Activated T-helper 17 cell treated with anti-CD3 and anti-CD28 coated beads, Interleukin-2, amount 50 U/mL, for 72 hours (primary cell): ENCODE measurements at regions not wholly inside any gene's neighbourhood (a gene's known extent, or its start where the extent isn't known, plus 50 kb on each side); places are given as distances from the start of the nearest gene placed in this dataset.
"Not testable (repeated sequence)": the region's sequence is repeated elsewhere in the genome, so short reads cannot be mapped to it uniquely, and the experiment has no call there.

Experiments
- ATAC-seq: fragments of 150-1000 bp; cut with Tn5 transposase; replicated peaks from 2 replicates; pipeline ENCODE4 v1.10.0; 2021; ENCODE audit warnings: mild to moderate bottlenecking, moderate library complexity
- H3K27ac Mint-ChIP-seq: one replicate; pipeline ENCODE4 v1.8.0; 2022; ENCODE audit warnings: mixed read lengths
- H3K27me3 Mint-ChIP-seq: one replicate; pipeline ENCODE4 v1.8.0; 2022; ENCODE audit warnings: mixed read lengths
- H3K36me3 Mint-ChIP-seq: one replicate; pipeline ENCODE4 v1.8.0; 2022; ENCODE audit warnings: low read depth, mild to moderate bottlenecking, mixed read lengths
- H3K4me1 Mint-ChIP-seq: one replicate; pipeline ENCODE4 v1.8.0; 2022; ENCODE audit warnings: mixed read lengths
- H3K4me3 Mint-ChIP-seq: one replicate; pipeline ENCODE4 v1.8.0; 2022; ENCODE audit warnings: mild to moderate bottlenecking, mixed read lengths
- H3K9me3 Mint-ChIP-seq: one replicate; pipeline ENCODE4 v1.8.0; 2022; ENCODE audit warnings: mixed read lengths

DNA sequence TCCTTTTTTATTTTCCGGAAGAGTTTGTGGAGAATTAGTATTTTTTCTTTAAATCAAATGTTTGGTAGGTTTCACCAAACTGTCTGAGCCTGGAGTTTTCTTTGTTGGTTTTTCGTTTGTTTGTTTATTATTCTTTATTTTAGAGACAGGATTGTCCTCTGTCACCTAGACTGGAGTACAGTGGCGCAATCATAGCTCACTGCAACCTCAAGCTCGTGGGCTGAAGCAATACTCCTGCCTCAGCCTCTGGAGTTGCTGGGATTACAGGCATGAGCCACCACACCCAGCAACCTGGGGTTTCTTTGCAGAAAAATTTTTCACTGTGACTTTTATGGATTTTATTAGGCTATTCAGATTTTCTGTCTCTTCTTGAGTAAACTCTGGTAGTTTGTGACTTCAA is 120.2 kb upstream of the LOC128125822 start:
- no peaks in the 10 kb centered on the region for H3K27me3 Mint-ChIP-seq
- H3K9me3 Mint-ChIP-seq = no peaks in the 10 kb centered on the region
- no peak overlapping the region for H3K27ac Mint-ChIP-seq
- H3K36me3 Mint-ChIP-seq = no peaks in the 10 kb centered on the region
- no peak overlapping the region for H3K4me3 Mint-ChIP-seq
- no peak for ATAC-seq
- H3K4me1 Mint-ChIP-seq = no peaks in the 10 kb centered on the region

DNA sequence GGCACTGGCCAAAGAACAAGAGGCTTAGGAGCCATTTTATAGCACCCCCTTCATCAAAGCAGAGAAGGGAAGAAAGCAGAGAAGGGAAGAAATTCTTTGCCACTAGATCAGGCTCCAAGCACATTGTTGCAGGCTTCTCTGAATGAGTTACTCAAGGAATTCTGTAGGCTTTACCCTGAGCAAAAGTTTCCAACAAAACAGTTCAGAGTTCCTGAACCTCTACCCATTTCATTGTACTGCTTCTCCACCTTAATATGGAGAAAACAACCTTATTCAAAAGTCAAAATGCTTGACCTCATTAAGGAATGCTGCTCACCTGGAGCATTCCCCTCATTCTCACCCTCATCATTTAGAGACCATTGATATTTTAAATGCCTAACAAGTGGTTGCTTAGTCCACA is 115.5 kb upstream of the LOC128125822 start:
- H3K4me1 Mint-ChIP-seq = no peaks in the 10 kb centered on the region
- ATAC-seq = no peak

DNA sequence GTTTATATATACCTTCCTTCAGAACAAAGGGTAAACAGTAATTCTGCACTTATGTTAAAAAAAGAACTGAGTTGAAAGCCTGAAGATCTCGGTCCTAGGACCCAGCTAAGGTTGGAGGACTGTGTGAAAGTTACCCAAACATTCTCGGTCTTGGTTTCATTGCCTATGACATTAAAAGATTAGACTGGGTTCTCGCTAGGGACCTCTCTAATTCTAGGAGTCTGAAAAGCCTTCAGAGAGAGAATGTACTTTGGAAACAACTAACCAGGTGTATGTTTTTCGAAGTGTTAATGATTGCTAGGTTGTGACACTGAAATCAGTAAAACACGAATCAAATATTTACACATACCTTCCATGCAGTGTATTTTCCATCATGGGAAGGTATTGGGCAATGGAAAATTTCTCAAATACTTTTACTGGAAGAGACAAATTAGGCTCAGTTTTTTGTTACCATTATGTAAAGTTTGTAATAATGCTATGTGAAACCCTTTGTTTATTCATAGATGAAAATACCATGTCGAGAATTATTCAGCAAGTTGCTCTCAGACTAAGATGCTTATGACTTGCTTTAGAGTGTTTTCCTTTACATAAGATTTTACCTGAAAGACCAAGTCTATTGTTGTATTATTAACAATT is 113.7 kb upstream of the LOC128125822 start:
- no peak overlapping the region for H3K4me3 Mint-ChIP-seq
- no peak for ATAC-seq
- H3K36me3 Mint-ChIP-seq = no peaks in the 10 kb centered on the region
- no peaks in the 10 kb centered on the region for H3K4me1 Mint-ChIP-seq
- no peak overlapping the region for H3K27ac Mint-ChIP-seq
- no peaks in the 10 kb centered on the region for H3K9me3 Mint-ChIP-seq
- H3K27me3 Mint-ChIP-seq = no peaks in the 10 kb centered on the region

More for the DNA sequence above, 115.5 kb upstream of the LOC128125822 start:
- H3K4me3 Mint-ChIP-seq = no peak overlapping the region
- no peaks in the 10 kb centered on the region for H3K36me3 Mint-ChIP-seq
- H3K27ac Mint-ChIP-seq = no peak overlapping the region
- no peaks in the 10 kb centered on the region for H3K9me3 Mint-ChIP-seq
- H3K27me3 Mint-ChIP-seq = no peaks in the 10 kb centered on the region

DNA sequence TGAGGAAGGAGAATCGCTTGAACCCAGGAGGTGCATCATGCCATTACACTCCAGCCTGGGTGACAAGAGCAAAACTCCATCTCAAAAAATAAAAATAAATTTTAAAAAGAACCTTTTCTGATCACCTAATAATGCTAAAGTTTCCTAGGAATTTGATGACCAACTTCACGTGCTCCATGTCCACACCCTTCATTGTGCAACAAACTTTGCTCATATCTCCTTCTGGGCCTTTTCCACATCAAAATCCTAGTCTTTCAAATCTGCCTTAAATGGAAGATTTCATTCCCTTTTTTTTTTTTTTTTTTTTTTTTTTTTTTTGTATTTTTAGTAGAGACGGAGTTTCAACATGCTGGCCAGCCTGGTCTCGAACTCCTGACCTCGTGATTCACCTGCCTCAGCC is 112.5 kb upstream of the LOC128125822 start:
- no peak overlapping the region for H3K4me3 Mint-ChIP-seq
- no peaks in the 10 kb centered on the region for H3K36me3 Mint-ChIP-seq
- no peaks in the 10 kb centered on the region for H3K9me3 Mint-ChIP-seq
- H3K27ac Mint-ChIP-seq = no peak overlapping the region
- no peak for ATAC-seq
- no peaks in the 10 kb centered on the region for H3K4me1 Mint-ChIP-seq
- H3K27me3 Mint-ChIP-seq = no peaks in the 10 kb centered on the region

DNA sequence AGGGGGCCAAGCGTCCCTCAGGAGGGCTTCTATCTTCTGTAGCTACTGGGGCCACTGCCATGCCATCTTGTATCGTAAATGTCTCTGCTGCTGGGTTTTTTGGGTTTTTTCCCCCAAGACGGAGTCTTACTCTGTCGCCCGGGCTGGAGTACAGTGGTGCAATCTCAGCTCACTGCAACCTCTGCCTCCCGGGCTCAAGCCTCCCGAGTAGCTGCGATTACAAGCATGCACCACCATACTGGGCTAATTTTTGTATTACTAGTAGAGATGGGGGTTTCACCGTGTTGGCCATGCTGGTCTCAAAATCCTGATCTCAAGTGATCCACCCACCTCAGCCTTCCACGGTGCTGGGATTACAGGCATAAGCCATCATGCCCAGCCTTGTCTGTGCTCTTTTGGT is 111.3 kb upstream of the LOC128125822 start:
- Mint-ChIP-seq H3K9me3 (no peaks in the 10 kb centered on the region), H3K4me3 (no peak overlapping the region), H3K4me1 (no peaks in the 10 kb centered on the region), H3K27ac (no peak overlapping the region), H3K36me3 (no peaks in the 10 kb centered on the region), H3K27me3 (no peaks in the 10 kb centered on the region)
- no peak for ATAC-seq

DNA sequence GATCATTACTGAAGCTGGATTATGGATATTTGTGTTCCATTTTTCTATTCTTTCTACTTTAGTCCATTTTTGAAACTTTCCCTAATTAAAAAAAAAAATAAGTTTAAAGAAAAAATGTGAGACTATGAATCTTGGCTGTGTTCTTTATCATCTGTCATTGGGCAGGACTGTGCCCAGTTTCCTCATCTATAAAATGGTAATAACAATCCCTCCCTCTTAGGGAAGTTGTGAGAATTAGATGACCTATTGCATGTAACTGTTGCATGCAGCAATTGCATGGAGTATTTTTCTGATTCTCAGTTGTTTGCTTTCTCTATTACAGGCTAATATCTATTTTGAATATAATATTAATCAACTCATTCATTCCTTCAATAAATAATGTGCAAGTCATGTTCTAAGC is 108.2 kb upstream of the LOC128125822 start:
- no peaks in the 10 kb centered on the region for H3K9me3 Mint-ChIP-seq
- no peaks in the 10 kb centered on the region for H3K36me3 Mint-ChIP-seq
- no peak overlapping the region for H3K4me3 Mint-ChIP-seq
- no peak overlapping the region for H3K27ac Mint-ChIP-seq
- no peaks in the 10 kb centered on the region for H3K4me1 Mint-ChIP-seq
- H3K27me3 Mint-ChIP-seq = no peaks in the 10 kb centered on the region
- no peak for ATAC-seq

DNA sequence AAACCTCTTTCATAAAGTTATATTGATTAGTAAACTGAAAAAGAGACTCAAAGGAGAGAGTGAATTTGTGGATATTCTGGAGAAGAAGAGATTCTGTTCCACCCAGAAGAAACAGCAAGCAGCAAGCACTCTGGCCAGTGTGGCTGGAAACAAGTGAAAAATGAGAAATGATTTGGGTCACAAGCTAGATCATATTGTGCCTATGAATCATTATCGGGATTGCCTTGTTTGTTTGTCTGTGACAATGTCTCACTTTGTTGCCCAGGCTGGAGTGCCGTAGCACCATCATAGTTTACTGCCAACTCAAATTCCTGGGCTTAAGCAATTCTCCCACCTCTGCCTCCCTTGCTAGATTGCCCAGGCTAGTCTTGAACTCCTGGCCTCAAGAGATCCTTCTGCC is 106.5 kb upstream of the LOC128125822 start:
- Mint-ChIP-seq H3K9me3 (no peaks in the 10 kb centered on the region), H3K36me3 (no peaks in the 10 kb centered on the region), H3K27ac (no peak overlapping the region), H3K4me3 (no peak overlapping the region), H3K27me3 (no peaks in the 10 kb centered on the region), H3K4me1 (no peaks in the 10 kb centered on the region)
- ATAC-seq = no peak

DNA sequence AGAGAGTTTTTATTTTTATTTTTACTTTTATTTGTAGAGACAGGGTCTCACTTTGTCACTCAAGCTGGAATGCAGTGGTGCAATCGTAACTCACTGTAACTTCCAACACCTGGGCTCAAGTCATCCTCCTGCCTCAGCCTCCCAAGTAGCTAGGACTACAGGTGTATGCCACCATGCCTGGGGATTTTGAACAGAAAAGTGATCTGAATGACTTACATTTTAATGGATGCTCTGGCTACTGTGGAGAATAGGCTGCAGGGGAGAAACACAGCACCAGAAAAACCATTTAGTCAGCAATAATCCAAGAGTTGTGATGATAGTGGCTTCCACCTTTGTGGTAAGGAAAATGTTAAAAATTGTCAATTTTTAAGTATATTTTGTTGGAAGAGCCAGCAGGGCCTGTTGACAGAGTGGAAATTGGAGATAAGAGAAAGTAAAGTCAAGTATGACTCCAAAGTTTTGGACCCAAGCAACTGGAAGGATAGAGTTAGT is 106.0 kb upstream of the LOC128125822 start:
- ATAC-seq = no peak
- no peaks in the 10 kb centered on the region for H3K9me3 Mint-ChIP-seq

DNA sequence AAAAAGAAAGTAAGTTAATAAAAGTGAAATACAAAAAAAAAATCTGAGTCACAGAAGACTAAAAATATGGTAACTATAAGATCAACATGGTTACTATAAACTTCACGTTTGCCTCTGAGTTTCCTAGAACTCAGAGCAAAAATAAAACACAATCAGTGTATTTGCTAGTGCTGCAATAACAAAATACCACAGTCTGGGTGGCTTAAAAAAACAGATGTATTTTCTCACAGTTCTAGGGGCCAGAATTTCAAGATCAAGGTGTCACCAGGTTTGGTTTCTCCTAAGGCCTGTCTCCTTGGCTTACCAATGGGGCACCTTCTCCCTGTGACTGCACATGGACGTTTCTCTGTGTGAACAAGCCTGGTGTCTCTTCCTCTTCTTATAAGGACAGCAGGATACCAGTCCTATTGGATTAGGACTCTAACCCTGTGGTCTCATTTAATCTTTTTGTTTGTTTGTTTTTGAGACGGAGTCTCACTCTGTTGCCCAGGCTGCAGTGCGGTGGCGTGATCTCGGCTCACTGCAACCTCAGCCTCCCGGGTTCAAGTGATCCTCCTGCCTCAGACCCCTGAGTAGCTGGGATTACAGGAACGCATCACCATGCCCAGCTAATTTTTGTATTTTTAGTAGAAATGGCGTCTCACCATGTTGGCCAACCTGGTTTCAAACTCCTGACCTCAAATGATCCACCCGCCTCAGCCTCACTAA is 104.9 kb upstream of the LOC128125822 start:
- Mint-ChIP-seq H3K4me1 (no peaks in the 10 kb centered on the region), H3K4me3 (no peak overlapping the region)

More for the DNA sequence above, 106.0 kb upstream of the LOC128125822 start:
- no peaks in the 10 kb centered on the region for H3K36me3 Mint-ChIP-seq
- H3K4me3 Mint-ChIP-seq = no peak overlapping the region
- H3K27me3 Mint-ChIP-seq = no peaks in the 10 kb centered on the region
- H3K27ac Mint-ChIP-seq = no peak overlapping the region
- H3K4me1 Mint-ChIP-seq = no peaks in the 10 kb centered on the region

DNA sequence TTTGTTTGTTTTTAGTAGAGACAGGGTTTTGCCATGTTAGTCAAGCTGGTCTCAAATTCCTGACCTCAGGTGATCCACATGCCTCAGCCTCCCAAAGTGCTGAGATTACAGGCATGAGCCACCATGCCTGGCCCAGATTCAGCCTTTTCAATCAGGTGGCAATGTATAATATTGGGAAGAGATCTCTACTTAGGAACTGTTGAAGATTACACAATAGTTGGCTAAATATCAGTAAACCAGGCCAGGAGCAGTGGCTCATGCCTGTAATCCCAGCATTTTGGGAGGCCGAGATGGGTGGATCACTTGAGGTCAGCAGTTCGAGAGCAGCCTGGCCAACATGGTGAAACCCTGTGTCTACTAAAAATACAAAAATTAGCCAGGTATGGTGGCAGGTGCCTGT is 101.1 kb upstream of the LOC128125822 start:
- not testable (repeated sequence) for H3K4me1 Mint-ChIP-seq, H3K27ac Mint-ChIP-seq, H3K36me3 Mint-ChIP-seq, ATAC-seq, H3K27me3 Mint-ChIP-seq, H3K4me3 Mint-ChIP-seq, H3K9me3 Mint-ChIP-seq

More for the DNA sequence above, 104.9 kb upstream of the LOC128125822 start:
- no peak overlapping the region for H3K27ac Mint-ChIP-seq
- no peaks in the 10 kb centered on the region for H3K27me3 Mint-ChIP-seq
- H3K9me3 Mint-ChIP-seq = no peaks in the 10 kb centered on the region
- no peak for ATAC-seq
- H3K36me3 Mint-ChIP-seq = no peaks in the 10 kb centered on the region

DNA sequence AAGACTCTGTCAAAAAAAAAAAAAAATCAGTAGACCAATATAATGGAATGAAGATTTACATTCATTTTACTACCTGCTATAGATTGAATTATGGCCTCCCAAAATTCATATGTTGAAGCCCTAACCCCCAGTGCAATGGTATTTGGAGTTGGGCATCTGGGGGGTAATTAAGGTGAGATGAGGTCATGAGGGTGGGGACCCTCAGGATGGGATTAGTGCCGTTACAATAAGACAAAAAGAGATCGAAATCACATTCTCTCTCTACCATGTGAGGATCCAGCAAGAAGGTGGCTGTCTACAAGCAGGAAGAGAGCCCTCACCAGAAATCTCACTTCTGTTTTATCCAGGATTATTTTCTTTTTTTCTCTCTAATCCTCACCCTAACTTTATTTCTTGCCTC is 100.6 kb upstream of the LOC128125822 start:
- no peaks in the 10 kb centered on the region for H3K36me3 Mint-ChIP-seq
- no peak for ATAC-seq
- H3K27ac Mint-ChIP-seq = no peak overlapping the region
- no peaks in the 10 kb centered on the region for H3K27me3 Mint-ChIP-seq
- no peak overlapping the region for H3K4me3 Mint-ChIP-seq
- H3K9me3 Mint-ChIP-seq = no peaks in the 10 kb centered on the region
- H3K4me1 Mint-ChIP-seq = no peaks in the 10 kb centered on the region

DNA sequence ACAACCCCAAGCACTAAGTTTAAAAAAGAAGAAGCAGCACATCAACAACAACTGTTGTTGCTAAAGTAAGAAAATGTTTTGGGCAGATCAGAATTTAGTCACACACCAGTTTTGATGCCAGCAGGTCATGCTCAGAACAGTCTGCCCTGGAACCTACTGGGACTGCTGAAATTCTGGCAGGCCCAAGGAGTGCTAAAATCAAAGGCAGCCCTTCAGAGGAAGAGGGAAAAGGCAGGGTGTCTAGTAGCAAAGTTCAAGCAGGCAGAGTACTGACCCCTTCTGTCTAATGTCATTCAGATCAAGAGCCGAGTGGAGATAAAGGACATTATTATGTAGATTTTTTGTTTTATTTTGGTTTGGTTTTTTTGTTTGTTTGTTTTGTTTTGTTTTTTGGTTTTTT is 96.6 kb upstream of the LOC128125822 start:
- Mint-ChIP-seq H3K4me3 (no peak overlapping the region), H3K4me1 (no peaks in the 10 kb centered on the region), H3K27ac (no peak overlapping the region), H3K36me3 (no peaks in the 10 kb centered on the region), H3K9me3 (no peaks in the 10 kb centered on the region), H3K27me3 (no peaks in the 10 kb centered on the region)
- no peak for ATAC-seq

DNA sequence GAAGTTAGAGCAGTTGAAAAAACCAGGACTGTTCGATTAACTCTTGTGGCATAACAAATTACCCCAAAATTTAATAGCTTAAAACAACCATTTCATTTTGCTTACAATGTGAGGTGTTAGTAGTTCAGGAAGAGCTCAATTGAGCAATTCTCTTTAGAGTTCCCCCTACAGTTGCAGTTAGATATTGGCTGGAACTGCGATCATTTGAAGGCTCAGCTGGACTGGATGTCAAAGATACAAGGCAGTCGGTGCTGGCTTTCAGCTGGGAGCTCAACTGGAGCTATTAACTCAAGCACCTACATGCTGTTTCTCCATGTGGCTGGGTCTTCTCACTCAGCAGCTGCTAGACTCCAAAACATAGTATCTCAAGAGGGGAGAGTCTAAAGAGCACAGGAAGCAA is 96.0 kb upstream of the LOC128125822 start:
- Mint-ChIP-seq H3K27ac (no peak overlapping the region), H3K27me3 (no peaks in the 10 kb centered on the region), H3K4me1 (no peaks in the 10 kb centered on the region), H3K36me3 (no peaks in the 10 kb centered on the region), H3K4me3 (no peak overlapping the region), H3K9me3 (no peaks in the 10 kb centered on the region)
- no peak for ATAC-seq

DNA sequence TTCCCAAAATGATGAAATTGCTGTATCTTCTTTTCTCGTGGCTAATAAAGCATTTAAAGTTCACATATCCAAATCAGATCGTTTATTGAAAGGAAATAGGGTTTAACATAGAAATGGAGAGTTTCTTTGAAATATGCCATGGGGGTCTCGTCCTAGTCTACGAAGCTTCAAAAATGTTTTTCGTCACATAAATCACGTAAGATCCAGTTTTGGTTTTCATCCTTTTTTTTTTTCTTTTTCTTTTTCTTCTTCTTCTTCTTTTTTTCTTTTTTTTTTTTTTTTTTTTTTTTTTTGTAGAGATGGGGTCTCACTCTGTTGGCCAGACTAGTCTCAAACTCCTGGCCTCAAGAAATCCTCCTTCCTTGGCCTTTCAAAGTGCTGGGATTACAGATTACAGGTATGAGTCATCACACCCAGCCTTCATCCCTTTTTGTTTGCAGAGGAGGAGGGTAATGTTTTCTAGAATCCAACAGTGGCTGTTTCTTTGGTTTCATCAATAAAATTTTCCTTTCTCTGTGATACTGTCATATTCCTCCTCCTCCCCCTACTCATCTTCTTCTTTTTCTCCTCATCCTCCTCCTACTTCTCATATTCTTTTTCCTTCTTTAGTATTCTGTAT is 94.7 kb upstream of the LOC128125822 start:
- Mint-ChIP-seq H3K27me3 (no peaks in the 10 kb centered on the region), H3K4me1 (no peaks in the 10 kb centered on the region), H3K36me3 (no peaks in the 10 kb centered on the region), H3K27ac (no peak overlapping the region), H3K4me3 (no peak overlapping the region), H3K9me3 (no peaks in the 10 kb centered on the region)
- ATAC-seq = no peak

DNA sequence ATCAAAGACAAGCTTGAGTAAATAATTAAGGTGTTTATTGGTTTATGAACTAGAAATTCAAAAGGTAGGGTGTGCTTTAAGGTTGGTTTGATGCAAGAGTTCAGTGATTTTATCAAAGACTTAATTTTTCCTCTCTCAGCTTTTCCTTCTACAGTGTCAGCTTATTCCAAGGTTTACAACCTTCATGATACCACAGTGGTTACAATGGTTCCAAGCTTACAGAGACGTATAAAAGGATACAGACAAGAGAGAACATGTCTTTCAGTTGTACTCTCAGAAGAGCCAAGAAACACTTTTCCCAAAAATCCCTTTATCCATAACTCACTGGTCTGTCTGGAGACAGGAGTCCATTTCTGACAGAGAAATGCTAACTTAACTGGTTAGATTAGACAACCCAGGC is 93.5 kb upstream of the LOC128125822 start:
- Mint-ChIP-seq H3K4me1 (no peaks in the 10 kb centered on the region), H3K27me3 (no peaks in the 10 kb centered on the region), H3K4me3 (no peak overlapping the region)

More for the DNA sequence above, 93.5 kb upstream of the LOC128125822 start:
- Mint-ChIP-seq H3K9me3 (no peaks in the 10 kb centered on the region), H3K27ac (no peak overlapping the region), H3K36me3 (no peaks in the 10 kb centered on the region)
- ATAC-seq = no peak
